H9 (cell line): ENCODE measurements at regions not wholly inside any gene's neighbourhood (a gene's known extent, or its start where the extent isn't known, plus 50 kb on each side); places are given as distances from the start of the nearest gene placed in this dataset.

ENCODE experiments used
- DNase-seq: peaks from one replicate; pipeline ENCODE4 v3.0.0-alpha.2; 2017
- H2AFZ ChIP-seq: one replicate; pipeline ENCODE4 v1.6.1; 2013; ENCODE audit warnings: mild to moderate bottlenecking, low read length, control low read depth, moderate library complexity
- H2AK5ac ChIP-seq: 2 replicates; pipeline ENCODE4 v1.6.1; 2013; ENCODE audit warnings: low read length, control low read depth, mixed read lengths; ENCODE audit not compliant: insufficient read length
- H2BK120ac ChIP-seq: one replicate; pipeline ENCODE4 v1.6.1; 2013; ENCODE audit warnings: low read depth, mild to moderate bottlenecking, low read length, control low read depth, inconsistent platforms; ENCODE audit not compliant: poor library complexity, severe bottlenecking
- H2BK12ac ChIP-seq: 2 replicates; pipeline ENCODE4 v1.6.1; 2013; ENCODE audit warnings: low read length, control low read depth, mixed read lengths, low read depth; ENCODE audit not compliant: insufficient read length
- H2BK15ac ChIP-seq: 2 replicates; pipeline ENCODE4 v1.6.1; 2013; ENCODE audit warnings: low read depth, low read length, control low read depth
- H2BK20ac ChIP-seq: one replicate; pipeline ENCODE4 v1.6.1; 2013; ENCODE audit warnings: low read depth, mild to moderate bottlenecking, low read length, control low read depth, inconsistent platforms; ENCODE audit not compliant: poor library complexity, severe bottlenecking
- H2BK5ac ChIP-seq: 2 replicates; pipeline ENCODE4 v1.6.1; 2013; ENCODE audit warnings: low read length, control low read depth, mixed read lengths; ENCODE audit not compliant: insufficient read length
- H3K14ac ChIP-seq: 2 replicates; pipeline ENCODE4 v1.6.1; 2013; ENCODE audit warnings: low read length, control low read depth; ENCODE audit not compliant: insufficient read depth
- H3K18ac ChIP-seq: 2 replicates; pipeline ENCODE4 v1.6.1; 2013; ENCODE audit warnings: low read depth, mild to moderate bottlenecking, mixed read lengths, low read length, control low read depth; ENCODE audit not compliant: insufficient read length
- H3K23ac ChIP-seq: 2 replicates; pipeline ENCODE4 v1.6.1; 2013; ENCODE audit warnings: low read length, control low read depth, mixed read lengths, low read depth; ENCODE audit not compliant: insufficient read length
- H3K23me2 ChIP-seq: 2 replicates; pipeline ENCODE4 v1.6.1; 2013; ENCODE audit warnings: low read depth, mild to moderate bottlenecking, mixed read lengths, low read length, control low read depth; ENCODE audit not compliant: insufficient read length, poor library complexity, severe bottlenecking
- H3K27ac ChIP-seq: 2 replicates; pipeline ENCODE4 v1.5.1; 2013; ENCODE audit warnings: low read length, control low read depth, mixed read lengths, low read depth; ENCODE audit not compliant: insufficient read length
- H3K27me3 ChIP-seq: 2 replicates; pipeline ENCODE4 v1.6.1; 2013; ENCODE audit warnings: low read length, control low read depth, inconsistent platforms; ENCODE audit not compliant: insufficient read depth
- H3K4ac ChIP-seq: 2 replicates; pipeline ENCODE4 v1.6.1; 2013; ENCODE audit warnings: low read depth, mild to moderate bottlenecking, control low read depth, inconsistent platforms, low read length, moderate library complexity
- H3K4me1 ChIP-seq: 2 replicates; pipeline ENCODE4 v1.6.1; 2013; ENCODE audit warnings: low read length, control low read depth, inconsistent platforms; ENCODE audit not compliant: insufficient read depth
- H3K4me2 ChIP-seq: 2 replicates; pipeline ENCODE4 v1.6.1; 2013; ENCODE audit warnings: low read length, control low read depth, mixed read lengths; ENCODE audit not compliant: insufficient read length, insufficient read depth
- H3K56ac ChIP-seq: 2 replicates; pipeline ENCODE4 v1.6.1; 2013; ENCODE audit warnings: low read depth, mild to moderate bottlenecking, mixed read lengths, low read length, control low read depth; ENCODE audit not compliant: insufficient read length
- H3K79me1 ChIP-seq: 2 replicates; pipeline ENCODE4 v1.6.1; 2013; ENCODE audit warnings: low read depth, mild to moderate bottlenecking, moderate library complexity, low read length, control low read depth, inconsistent platforms; ENCODE audit not compliant: insufficient read depth, poor library complexity, severe bottlenecking
- H3K79me2 ChIP-seq: 2 replicates; pipeline ENCODE4 v1.6.1; 2013; ENCODE audit warnings: low read length, control low read depth, inconsistent platforms; ENCODE audit not compliant: insufficient read depth
- H3K9ac ChIP-seq: 2 replicates; pipeline ENCODE4 v1.6.1; 2013; ENCODE audit warnings: low read length, control low read depth, mixed read lengths; ENCODE audit not compliant: insufficient read length; ENCODE audit errors: extremely low read depth
- H3K9me3 ChIP-seq: one replicate; pipeline ENCODE4 v1.6.1; 2013; ENCODE audit warnings: low read depth, low read length, inconsistent platforms; ENCODE audit not compliant: control insufficient read depth
- H3T11ph ChIP-seq: one replicate; pipeline ENCODE4 v1.6.1; 2013; ENCODE audit warnings: mild to moderate bottlenecking, low read length, control low read depth, inconsistent platforms
- H4K20me1 ChIP-seq: one replicate; pipeline ENCODE4 v1.6.1; 2013; ENCODE audit not compliant: control insufficient read depth, insufficient read length, insufficient read depth
- H4K5ac ChIP-seq: 2 replicates; pipeline ENCODE4 v1.6.1; 2013; ENCODE audit warnings: low read depth, mild to moderate bottlenecking, mixed read lengths, low read length, control low read depth; ENCODE audit not compliant: insufficient read length
- H4K8ac ChIP-seq: replicated peaks from 2 replicates; pipeline ENCODE4 v1.6.1; 2013; ENCODE audit warnings: low read length, control low read depth, mixed read lengths, low read depth; ENCODE audit not compliant: insufficient read length
- H4K91ac ChIP-seq: 2 replicates; pipeline ENCODE4 v1.6.1; 2013; ENCODE audit warnings: low read depth, mild to moderate bottlenecking, moderate library complexity, mixed read lengths, low read length, control low read depth; ENCODE audit not compliant: insufficient read length
- H3K27ac Mint-ChIP-seq, 3 experiments: 2 replicates in 2 of 3; 3 replicates in 1 of 3; pipeline ENCODE4 v1.8.0; 2020 to 2021; ENCODE audit warnings: mixed read lengths in 3 of 3, mild to moderate bottlenecking in 1 of 3, moderate library complexity in 1 of 3
- H3K27me3 Mint-ChIP-seq: 2 replicates; pipeline ENCODE4 v1.8.0; 2021; ENCODE audit warnings: low read depth, mild to moderate bottlenecking, moderate library complexity, mixed read lengths
- H3K36me3 Mint-ChIP-seq, 3 experiments: 2 replicates in 2 of 3; 3 replicates in 1 of 3; pipeline ENCODE4 v1.8.0; 2020 to 2021; ENCODE audit warnings: low read depth in 3 of 3, mixed read lengths in 3 of 3; ENCODE audit not compliant: insufficient read depth in 1 of 3
- H3K4me1 Mint-ChIP-seq, 2 experiments: 2 replicates each; pipeline ENCODE4 v1.8.0; 2020; ENCODE audit warnings: mixed read lengths in 2 of 2
- H3K4me3 Mint-ChIP-seq, 2 experiments: 2 replicates in 1 of 2; 3 replicates in 1 of 2; pipeline ENCODE4 v1.8.0; 2020 to 2021; ENCODE audit warnings: mild to moderate bottlenecking in 2 of 2, mixed read lengths in 2 of 2, moderate library complexity in 1 of 2
- H3K9me3 Mint-ChIP-seq, 2 experiments: 2 replicates in 1 of 2; 3 replicates in 1 of 2; pipeline ENCODE4 v1.8.0; 2020; ENCODE audit warnings: mild to moderate bottlenecking in 2 of 2, mixed read lengths in 2 of 2, moderate library complexity in 1 of 2
- CTCF ChIP-seq: fragments of 200-600 bp; sonication (generic); conservative IDR thresholded peaks from 3 replicates; pipeline ENCODE4 v1.8.0; 2021; ENCODE audit warnings: antibody characterized with exemption, mild to moderate bottlenecking

GRCh38 chr1:69180358-69180757, 387.4 kb upstream of the LRRC7 start:
- no peaks in the 10 kb centered on the region for H3K27me3 ChIP-seq
- H3K9me3 Mint-ChIP-seq: no peaks in the 10 kb centered on the region

More at GRCh38 chr1:69180358-69180757, 387.4 kb upstream of the LRRC7 start:
- no peaks in the 10 kb centered on the region for H3K23me2 ChIP-seq
- Mint-ChIP-seq H3K27me3 (no peaks in the 10 kb centered on the region), H3K4me3 (no peak overlapping the region), H3K27ac (no peak overlapping the region), H3K36me3 (no peaks in the 10 kb centered on the region; a peak in 1 of 7 replicates), H3K4me1 (no peaks in the 10 kb centered on the region)
- H3K9me3 ChIP-seq: no peaks in the 10 kb centered on the region
- no peak overlapping the region for H2BK12ac ChIP-seq
- no peaks in the 10 kb centered on the region for H3K4me1 ChIP-seq
- no peak overlapping the region for H2BK15ac ChIP-seq
- H3K56ac ChIP-seq: no peak overlapping the region
- H3K14ac ChIP-seq: no peak overlapping the region
- no peak overlapping the region for H4K91ac ChIP-seq
- no peak overlapping the region for H3K18ac ChIP-seq
- no peak overlapping the region for H2AFZ ChIP-seq
- no peak overlapping the region for H4K5ac ChIP-seq
- H3K79me2 ChIP-seq: no peaks in the 10 kb centered on the region
- H3T11ph ChIP-seq: no peak overlapping the region
- H2BK20ac ChIP-seq: no peak overlapping the region
- H3K27ac ChIP-seq: no peak overlapping the region
- no peak overlapping the region for H4K8ac ChIP-seq
- DNase-seq: no peak
- no peak overlapping the region for H3K23ac ChIP-seq
- H2AK5ac ChIP-seq: no peak overlapping the region
- H4K20me1 ChIP-seq: no peaks in the 10 kb centered on the region
- no peak overlapping the region for H3K4me2 ChIP-seq
- no peak overlapping the region for H2BK5ac ChIP-seq
- H3K9ac ChIP-seq: no peak overlapping the region
- no peak overlapping the region for H3K4ac ChIP-seq
- H3K79me1 ChIP-seq: no peaks in the 10 kb centered on the region
- no peak for TF ChIP-seq CTCF
- no peak overlapping the region for H2BK120ac ChIP-seq
